ENCODE measurements at regions not wholly inside any gene's neighbourhood (a gene's known extent, or its start where the extent isn't known, plus 50 kb on each side); places are given as distances from the start of the nearest gene placed in this dataset.

- POLR2A ChIA-PET, result no interaction called here
- Histone ChIP-seq H3K9me3 (ENCODE audit: control insufficient read depth, insufficient read depth, low read depth, low read length) (no peaks in the 10 kb centered on the region), H3K27me3 (ENCODE audit: control insufficient read depth, insufficient read depth, low read length) (no peaks in the 10 kb centered on the region), H3K27ac (ENCODE audit: low read length) (no peak overlapping the region), H3K4me1 (ENCODE audit: control insufficient read depth, insufficient read depth, low read length) (no peaks in the 10 kb centered on the region), H3K36me3 (ENCODE audit: control insufficient read depth, insufficient read depth, low read length) (no peaks in the 10 kb centered on the region), H3K4me3 (ENCODE audit: low read depth in 2 of 2, low read length in 2 of 2) (no peak overlapping the region)
- DNase-seq (ENCODE audit: low read depth, low spot score) (no peak), ATAC-seq (no peak)
- BruUV-seq (replicated peaks), result no TSS peak
- TF ChIP-seq SIN3A (IDR thresholded peaks at IDR 0.05; ENCODE audit: borderline replicate concordance, insufficient read depth, low read depth, low read length) (no peak), CTCF (IDR thresholded peaks at IDR 0.05) (no peak), TCF7L2 (IDR thresholded peaks at IDR 0.05; ENCODE audit: low read depth, low read length) (no peak), POLR2AphosphoS5 (IDR thresholded peaks at IDR 0.05; ENCODE audit: low read depth, low read length) (no peak)
- TF ChIP-seq, protein P1, sequence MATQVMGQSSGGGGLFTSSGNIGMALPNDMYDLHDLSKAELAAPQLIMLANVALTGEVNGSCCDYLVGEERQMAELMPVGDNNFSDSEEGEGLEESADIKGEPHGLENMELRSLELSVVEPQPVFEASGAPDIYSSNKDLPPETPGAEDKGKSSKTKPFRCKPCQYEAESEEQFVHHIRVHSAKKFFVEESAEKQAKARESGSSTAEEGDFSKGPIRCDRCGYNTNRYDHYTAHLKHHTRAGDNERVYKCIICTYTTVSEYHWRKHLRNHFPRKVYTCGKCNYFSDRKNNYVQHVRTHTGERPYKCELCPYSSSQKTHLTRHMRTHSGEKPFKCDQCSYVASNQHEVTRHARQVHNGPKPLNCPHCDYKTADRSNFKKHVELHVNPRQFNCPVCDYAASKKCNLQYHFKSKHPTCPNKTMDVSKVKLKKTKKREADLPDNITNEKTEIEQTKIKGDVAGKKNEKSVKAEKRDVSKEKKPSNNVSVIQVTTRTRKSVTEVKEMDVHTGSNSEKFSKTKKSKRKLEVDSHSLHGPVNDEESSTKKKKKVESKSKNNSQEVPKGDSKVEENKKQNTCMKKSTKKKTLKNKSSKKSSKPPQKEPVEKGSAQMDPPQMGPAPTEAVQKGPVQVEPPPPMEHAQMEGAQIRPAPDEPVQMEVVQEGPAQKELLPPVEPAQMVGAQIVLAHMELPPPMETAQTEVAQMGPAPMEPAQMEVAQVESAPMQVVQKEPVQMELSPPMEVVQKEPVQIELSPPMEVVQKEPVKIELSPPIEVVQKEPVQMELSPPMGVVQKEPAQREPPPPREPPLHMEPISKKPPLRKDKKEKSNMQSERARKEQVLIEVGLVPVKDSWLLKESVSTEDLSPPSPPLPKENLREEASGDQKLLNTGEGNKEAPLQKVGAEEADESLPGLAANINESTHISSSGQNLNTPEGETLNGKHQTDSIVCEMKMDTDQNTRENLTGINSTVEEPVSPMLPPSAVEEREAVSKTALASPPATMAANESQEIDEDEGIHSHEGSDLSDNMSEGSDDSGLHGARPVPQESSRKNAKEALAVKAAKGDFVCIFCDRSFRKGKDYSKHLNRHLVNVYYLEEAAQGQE (IDR thresholded peaks at IDR 0.05; ENCODE audit: insufficient read depth in 1 of 2, low read depth in 2 of 2, low read length in 1 of 2), result no peak
- intact Hi-C loops (cut with micrococcal nuclease; ENCODE audit: unreplicated experiment), result no loop called here
- CTCF ChIA-PET, result no interaction called here
- in situ Hi-C loops (cut with HindIII; ENCODE audit: low pct_unique_long_range_greater_than_20kb, low sequenced_read_pairs), result no loop called here
Measured at GRCh38 chr17:13776027-13776551, 174.4 kb upstream of the HS3ST3A1 start.

DNA sequence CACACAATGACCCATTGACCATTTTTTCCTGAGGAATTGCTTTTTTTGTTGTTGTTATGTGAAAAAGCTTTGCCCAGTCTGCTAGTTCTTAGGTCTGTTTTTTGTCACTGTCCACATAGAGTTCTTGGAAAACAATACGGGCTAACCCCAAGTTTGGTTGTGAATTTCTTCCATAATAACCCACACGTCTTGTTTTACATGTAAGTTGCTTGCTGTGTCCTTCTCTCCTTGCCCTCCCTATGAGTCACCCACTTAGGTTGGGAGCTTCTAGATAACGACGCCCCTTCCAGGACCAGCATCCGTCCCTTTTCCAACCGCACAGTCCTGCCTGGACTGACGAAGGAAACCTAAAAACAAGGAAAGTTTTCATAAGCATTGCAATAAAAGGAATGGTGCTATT, 175.3 kb upstream of the HS3ST3A1 start:
- no peak for DNase-seq (ENCODE audit: low read depth, low spot score)
- TF ChIP-seq, protein P1 (IDR thresholded peaks at IDR 0.05; ENCODE audit: insufficient read depth in 1 of 2, low read depth in 2 of 2, low read length in 1 of 2), result no peak
- TF ChIP-seq TCF7L2 (IDR thresholded peaks at IDR 0.05; ENCODE audit: low read depth, low read length), result no peak
- no peak for TF ChIP-seq CTCF (IDR thresholded peaks at IDR 0.05)
- no peak for TF ChIP-seq SIN3A (IDR thresholded peaks at IDR 0.05; ENCODE audit: borderline replicate concordance, insufficient read depth, low read depth, low read length)
- TF ChIP-seq POLR2AphosphoS5 (IDR thresholded peaks at IDR 0.05; ENCODE audit: low read depth, low read length), result no peak
- no peaks in the 10 kb centered on the region for H3K9me3 ChIP-seq (ENCODE audit: control insufficient read depth, insufficient read depth, low read depth, low read length)
- no peak overlapping the region for H3K27ac ChIP-seq (ENCODE audit: low read length)
- no peak overlapping the region for H3K4me3 ChIP-seq (ENCODE audit: low read depth in 2 of 2, low read length in 2 of 2)
- intact Hi-C loops (cut with micrococcal nuclease; ENCODE audit: unreplicated experiment) (no loop called here), in situ Hi-C loops (cut with HindIII; ENCODE audit: low pct_unique_long_range_greater_than_20kb, low sequenced_read_pairs) (no loop called here)
- no peak for ATAC-seq
- H3K36me3 ChIP-seq (ENCODE audit: control insufficient read depth, insufficient read depth, low read length), result no peaks in the 10 kb centered on the region
- H3K27me3 ChIP-seq (ENCODE audit: control insufficient read depth, insufficient read depth, low read length), result no peaks in the 10 kb centered on the region
- H3K4me1 ChIP-seq (ENCODE audit: control insufficient read depth, insufficient read depth, low read length), result no peaks in the 10 kb centered on the region
- ChIA-PET POLR2A (no interaction called here), CTCF (no interaction called here)
- BruUV-seq (replicated peaks), result no TSS peak
